SU-DHL-6 (cell line): ENCODE measurements at regions not wholly inside any gene's neighbourhood (a gene's known extent, or its start where the extent isn't known, plus 50 kb on each side); places are given as distances from the start of the nearest gene placed in this dataset.

ENCODE experiments used
- CTCF ChIP-seq: fragments of 200-600 bp; sonication (generic); IDR thresholded peaks from one replicate; pipeline ENCODE4 v1.5.1; 2017; ENCODE audit warnings: antibody characterized with exemption, mild to moderate bottlenecking, low read length, moderate library complexity; ENCODE audit not compliant: insufficient read depth, poor library complexity, severe bottlenecking
- EZH2phosphoT487 ChIP-seq: fragments of 200-600 bp; sonication (generic), shearing (Covaris generic); conservative IDR thresholded peaks from 2 replicates; pipeline ENCODE4 v1.6.1; 2018; ENCODE audit warnings: mild to moderate bottlenecking, antibody characterized with exemption, low read length, moderate library complexity, mixed read lengths

GRCh38 chr7:41900532-41900931 is 197.6 kb upstream of the INHBA start:
- TF ChIP-seq CTCF (no peak), EZH2phosphoT487 (no peak)
